MM.1S (cell line): ENCODE measurements at regions not wholly inside any gene's neighbourhood (a gene's known extent, or its start where the extent isn't known, plus 50 kb on each side); places are given as distances from the start of the nearest gene placed in this dataset.

Experiments used
- DNase-seq: peaks from one replicate; pipeline ENCODE4 v3.0.0-alpha.2; 2015
- H2AFZ ChIP-seq: fragments of 300-600 bp; sonication (generic); 2 replicates; pipeline ENCODE4 v1.6.0; 2016; ENCODE audit warnings: antibody characterized with exemption, low read length
- H3F3A ChIP-seq: fragments of 300-600 bp; sonication (generic); 2 replicates; pipeline ENCODE4 v1.6.1; 2016; ENCODE audit warnings: mild to moderate bottlenecking, antibody characterized with exemption, low read length, moderate library complexity, mixed read lengths; ENCODE audit not compliant: insufficient read depth
- H3K27ac ChIP-seq: fragments of 300-600 bp; sonication (generic); 2 replicates; pipeline ENCODE4 v1.5.1; 2016; ENCODE audit warnings: mild to moderate bottlenecking, low read length
- H3K27me3 ChIP-seq: fragments of 300-600 bp; sonication (generic); replicated peaks from 2 replicates; pipeline ENCODE4 v1.6.0; 2016; ENCODE audit warnings: low read length; ENCODE audit not compliant: insufficient read depth
- H3K36me3 ChIP-seq: fragments of 300-600 bp; sonication (generic); replicated peaks from 2 replicates; pipeline ENCODE4 v1.6.1; 2016; ENCODE audit warnings: mild to moderate bottlenecking, low read length, mixed read lengths; ENCODE audit not compliant: insufficient read depth
- H3K4me1 ChIP-seq: fragments of 300-600 bp; sonication (generic); 2 replicates; pipeline ENCODE4 v1.6.1; 2016; ENCODE audit warnings: low read length, mixed read lengths
- H3K4me2 ChIP-seq: fragments of 300-600 bp; sonication (generic); 2 replicates; pipeline ENCODE4 v1.6.0; 2016; ENCODE audit warnings: low read depth, low read length
- H3K4me3 ChIP-seq: fragments of 300-600 bp; sonication (generic); 2 replicates; pipeline ENCODE4 v1.5.1; 2016; ENCODE audit warnings: low read length, mixed read lengths
- H3K79me2 ChIP-seq: fragments of 300-600 bp; sonication (generic); 2 replicates; pipeline ENCODE4 v1.6.1; 2016; ENCODE audit warnings: mixed run types, low read length, mixed read lengths
- H3K9ac ChIP-seq: fragments of 300-600 bp; sonication (generic); 2 replicates; pipeline ENCODE4 v1.6.1; 2016; ENCODE audit warnings: low read length, mixed read lengths
- H3K9me2 ChIP-seq: fragments of 300-600 bp; sonication (generic); replicated peaks from 2 replicates; pipeline ENCODE4 v1.6.1; 2016; ENCODE audit warnings: mild to moderate bottlenecking, low read length, mixed read lengths; ENCODE audit not compliant: insufficient read depth
- H3K9me3 ChIP-seq: fragments of 300-600 bp; sonication (generic); replicated peaks from 2 replicates; pipeline ENCODE4 v1.6.1; 2016; ENCODE audit warnings: mild to moderate bottlenecking, low read length, mixed read lengths; ENCODE audit not compliant: insufficient read depth
- H4K20me1 ChIP-seq: fragments of 300-600 bp; sonication (generic); 2 replicates; pipeline ENCODE4 v1.6.1; 2016; ENCODE audit warnings: mild to moderate bottlenecking, low read length, moderate library complexity, mixed read lengths; ENCODE audit not compliant: insufficient read depth
- EZH2 ChIP-seq: fragments of 300-600 bp; sonication (generic); optimal IDR thresholded peaks from 2 replicates; pipeline ENCODE3; 2017; ENCODE audit warnings: low read depth, mild to moderate bottlenecking, antibody characterized with exemption, low read length, mixed read lengths
- EZH2phosphoT487 ChIP-seq: fragments of 300-600 bp; sonication (generic); IDR thresholded peaks from 2 replicates; pipeline ENCODE4 v1.6.1; 2018; ENCODE audit warnings: antibody characterized with exemption, low read length
- TF ChIP-seq, protein P1 (sequence below): fragments of 300-600 bp; sonication (generic); IDR thresholded peaks from 2 replicates; pipeline ENCODE4 v1.5.1; 2016; ENCODE audit warnings: antibody characterized with exemption, low read length, mixed read lengths

DNA sequence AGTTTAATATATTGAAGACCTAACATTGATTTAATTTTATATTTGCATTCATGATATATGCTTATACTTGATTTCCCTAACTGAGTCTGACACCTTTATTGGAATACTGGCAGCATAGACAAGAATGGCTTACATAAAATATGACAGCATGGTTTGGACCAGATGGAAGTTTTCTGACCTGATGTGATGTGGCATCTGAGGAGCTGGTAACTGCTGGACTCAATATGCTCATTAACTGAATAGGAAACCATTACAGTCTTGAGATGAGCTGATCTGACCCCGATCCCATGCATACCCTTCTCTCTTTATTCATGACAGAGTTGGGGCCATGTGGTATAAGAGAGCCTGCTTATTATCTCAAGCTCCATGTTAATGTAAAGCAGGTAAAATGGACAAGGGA, 604.8 kb upstream of the SEL1L start:
- no peaks in the 10 kb centered on the region for H3K27me3 ChIP-seq
- no peak for TF ChIP-seq EZH2
- TF ChIP-seq, protein P1, sequence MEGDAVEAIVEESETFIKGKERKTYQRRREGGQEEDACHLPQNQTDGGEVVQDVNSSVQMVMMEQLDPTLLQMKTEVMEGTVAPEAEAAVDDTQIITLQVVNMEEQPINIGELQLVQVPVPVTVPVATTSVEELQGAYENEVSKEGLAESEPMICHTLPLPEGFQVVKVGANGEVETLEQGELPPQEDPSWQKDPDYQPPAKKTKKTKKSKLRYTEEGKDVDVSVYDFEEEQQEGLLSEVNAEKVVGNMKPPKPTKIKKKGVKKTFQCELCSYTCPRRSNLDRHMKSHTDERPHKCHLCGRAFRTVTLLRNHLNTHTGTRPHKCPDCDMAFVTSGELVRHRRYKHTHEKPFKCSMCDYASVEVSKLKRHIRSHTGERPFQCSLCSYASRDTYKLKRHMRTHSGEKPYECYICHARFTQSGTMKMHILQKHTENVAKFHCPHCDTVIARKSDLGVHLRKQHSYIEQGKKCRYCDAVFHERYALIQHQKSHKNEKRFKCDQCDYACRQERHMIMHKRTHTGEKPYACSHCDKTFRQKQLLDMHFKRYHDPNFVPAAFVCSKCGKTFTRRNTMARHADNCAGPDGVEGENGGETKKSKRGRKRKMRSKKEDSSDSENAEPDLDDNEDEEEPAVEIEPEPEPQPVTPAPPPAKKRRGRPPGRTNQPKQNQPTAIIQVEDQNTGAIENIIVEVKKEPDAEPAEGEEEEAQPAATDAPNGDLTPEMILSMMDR: no peak
- TF ChIP-seq EZH2phosphoT487: no peak
- no peak overlapping the region for H3K27ac ChIP-seq

DNA sequence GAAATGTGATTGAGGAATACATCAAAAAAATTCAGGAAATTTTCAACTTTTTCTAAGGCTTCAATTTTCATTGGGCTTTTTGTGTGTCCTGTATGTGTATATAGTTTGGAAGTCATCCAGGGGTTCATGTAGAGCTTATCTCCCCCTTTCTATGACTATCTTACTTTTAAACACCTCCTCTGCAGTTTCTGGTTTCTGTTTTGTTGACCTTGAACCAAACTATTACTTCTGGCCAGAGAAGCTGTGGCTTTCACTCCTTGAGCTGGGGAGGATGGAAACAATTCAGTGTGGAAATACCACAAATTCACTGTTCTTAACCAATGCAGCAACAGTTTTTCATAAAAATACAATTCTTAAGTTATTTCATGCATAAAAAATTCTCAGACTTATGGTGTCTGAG, 613.2 kb upstream of the SEL1L start:
- Histone ChIP-seq H3K9ac (no peak overlapping the region), H3K27me3 (no peaks in the 10 kb centered on the region), H3K4me3 (no peak overlapping the region), H3K79me2 (no peaks in the 10 kb centered on the region), H2AFZ (no peak overlapping the region), H3K9me3 (no peaks in the 10 kb centered on the region), H3K9me2 (no peaks in the 10 kb centered on the region), H3K36me3 (no peaks in the 10 kb centered on the region), H3K27ac (no peak overlapping the region), H3F3A (no peaks in the 10 kb centered on the region), H3K4me2 (no peak overlapping the region), H3K4me1 (no peaks in the 10 kb centered on the region), H4K20me1 (no peaks in the 10 kb centered on the region)
- TF ChIP-seq EZH2phosphoT487 (no peak), EZH2 (no peak)
- TF ChIP-seq, protein P1: no peak
- peak; percentile 16 for DNase-seq

More for the DNA sequence above, 604.8 kb upstream of the SEL1L start:
- DNase-seq: no peak
- no peak overlapping the region for H3K9ac ChIP-seq
- no peaks in the 10 kb centered on the region for H3K4me1 ChIP-seq
- no peaks in the 10 kb centered on the region for H4K20me1 ChIP-seq
- H3K9me2 ChIP-seq: no peaks in the 10 kb centered on the region
- no peaks in the 10 kb centered on the region for H3K79me2 ChIP-seq
- H3K4me3 ChIP-seq: no peak overlapping the region
- no peaks in the 10 kb centered on the region for H3F3A ChIP-seq
- no peaks in the 10 kb centered on the region for H3K9me3 ChIP-seq
- no peak overlapping the region for H3K4me2 ChIP-seq
- H3K36me3 ChIP-seq: no peaks in the 10 kb centered on the region
- H2AFZ ChIP-seq: no peak overlapping the region

DNA sequence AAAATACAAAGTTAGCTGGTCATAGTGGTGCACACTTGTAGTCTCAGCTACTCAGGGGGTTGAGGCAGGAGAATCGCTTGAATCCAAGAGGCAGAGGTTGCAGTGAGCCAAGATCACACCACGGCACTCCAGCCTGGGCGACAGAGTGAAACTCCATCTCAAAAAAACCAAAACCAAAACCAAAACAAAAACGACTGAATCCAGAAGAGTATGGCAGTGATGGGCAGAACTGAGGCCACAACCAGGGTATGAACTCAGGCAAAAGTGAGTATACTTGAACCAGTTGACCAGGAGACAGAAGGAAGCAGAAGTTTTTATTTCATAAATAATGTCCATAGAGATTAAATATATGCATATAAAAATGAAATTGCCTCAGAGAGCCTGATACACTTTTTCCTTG, 620.0 kb upstream of the SEL1L start:
- Histone ChIP-seq H3K9ac (no peak overlapping the region), H4K20me1 (no peaks in the 10 kb centered on the region), H3K4me2 (peak overlapping the region; percentile 19; the same call in 1 of the 2 replicates), H3K9me2 (no peaks in the 10 kb centered on the region), H3K4me3 (no peak overlapping the region), H3F3A (no peaks in the 10 kb centered on the region), H3K27me3 (no peaks in the 10 kb centered on the region), H3K36me3 (no peaks in the 10 kb centered on the region), H3K27ac (no peak overlapping the region), H3K79me2 (no peaks in the 10 kb centered on the region), H3K4me1 (0 out of 2 replicates have a peak, but pooled peaks cover 6% of the 10 kb centered on the region), H3K9me3 (no peaks in the 10 kb centered on the region), H2AFZ (no peak overlapping the region)
- DNase-seq: peak; percentile 49
- TF ChIP-seq EZH2phosphoT487 (no peak), EZH2 (no peak)
- TF ChIP-seq, protein P1: no peak
